ENCODE measurements at regions not wholly inside any gene's neighbourhood (a gene's known extent, or its start where the extent isn't known, plus 50 kb on each side); places are given as distances from the start of the nearest gene placed in this dataset.

- TF ChIP-seq REST (tag by site-specific recombination; IDR thresholded peaks at IDR 0.05) (no peak), CTCF (tag by site-specific recombination; IDR thresholded peaks at IDR 0.05) (no peak), ZNF777 (tag by site-specific recombination; IDR thresholded peaks at IDR 0.05; ENCODE audit: borderline replicate concordance) (no peak), ZNF169 (tag by site-specific recombination; IDR thresholded peaks at IDR 0.05) (no peak), YY1 (tag by site-specific recombination; IDR thresholded peaks at IDR 0.05) (no peak), BCL11B (tag by site-specific recombination; IDR thresholded peaks at IDR 0.05; ENCODE audit: low read depth) (no peak), ZBTB21 (tag by site-specific recombination; IDR thresholded peaks at IDR 0.05) (no peak), ZFP3 (tag by site-specific recombination; IDR thresholded peaks at IDR 0.05; ENCODE audit: low read depth) (no peak), ZNF175 (tag by site-specific recombination; IDR thresholded peaks at IDR 0.05) (no peak)
- TF ChIP-seq, protein P1, sequence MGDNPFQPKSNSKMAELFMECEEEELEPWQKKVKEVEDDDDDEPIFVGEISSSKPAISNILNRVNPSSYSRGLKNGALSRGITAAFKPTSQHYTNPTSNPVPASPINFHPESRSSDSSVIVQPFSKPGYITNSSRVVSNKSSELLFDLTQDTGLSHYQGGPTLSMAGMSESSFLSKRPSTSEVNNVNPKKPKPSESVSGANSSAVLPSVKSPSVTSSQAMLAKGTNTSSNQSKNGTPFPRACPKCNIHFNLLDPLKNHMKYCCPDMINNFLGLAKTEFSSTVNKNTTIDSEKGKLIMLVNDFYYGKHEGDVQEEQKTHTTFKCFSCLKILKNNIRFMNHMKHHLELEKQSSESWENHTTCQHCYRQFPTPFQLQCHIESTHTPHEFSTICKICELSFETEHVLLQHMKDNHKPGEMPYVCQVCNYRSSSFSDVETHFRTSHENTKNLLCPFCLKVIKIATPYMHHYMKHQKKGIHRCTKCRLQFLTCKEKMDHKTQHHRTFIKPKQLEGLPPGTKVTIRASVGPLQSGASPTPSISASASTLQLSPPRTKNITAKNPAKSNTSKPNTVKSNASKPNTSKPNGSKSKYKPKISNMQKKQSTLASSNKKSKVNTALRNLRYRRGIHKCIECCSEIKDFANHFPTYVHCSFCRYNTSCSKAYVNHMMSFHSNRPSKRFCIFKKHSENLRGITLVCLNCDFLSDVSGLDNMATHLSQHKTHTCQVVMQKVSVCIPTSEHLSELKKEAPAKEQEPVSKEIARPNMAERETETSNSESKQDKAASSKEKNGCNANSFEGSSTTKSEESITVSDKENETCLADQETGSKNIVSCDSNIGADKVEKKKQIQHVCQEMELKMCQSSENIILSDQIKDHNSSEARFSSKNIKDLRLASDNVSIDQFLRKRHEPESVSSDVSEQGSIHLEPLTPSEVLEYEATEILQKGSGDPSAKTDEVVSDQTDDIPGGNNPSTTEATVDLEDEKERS (tag by site-specific recombination; IDR thresholded peaks at IDR 0.05): no peak
Measured at GRCh38 chr7:110104243-110104642, 986.7 kb upstream of the LRRN3 start.
